Fibroblast of peridontal ligament (primary cell): ENCODE measurements at regions not wholly inside any gene's neighbourhood (a gene's known extent, or its start where the extent isn't known, plus 50 kb on each side); places are given as distances from the start of the nearest gene placed in this dataset.
A peak's percentile ranks its signal among the peaks of the same experiment; 100 is the strongest.
"Not testable (repeated sequence)": the region's sequence is repeated elsewhere in the genome, so short reads cannot be mapped to it uniquely, and the experiment has no call there.

Source experiments
- DNase-seq: peaks from one replicate; pipeline ENCODE4 v3.0.0-alpha.2; 2010; ENCODE audit errors: extremely low read depth

DNA sequence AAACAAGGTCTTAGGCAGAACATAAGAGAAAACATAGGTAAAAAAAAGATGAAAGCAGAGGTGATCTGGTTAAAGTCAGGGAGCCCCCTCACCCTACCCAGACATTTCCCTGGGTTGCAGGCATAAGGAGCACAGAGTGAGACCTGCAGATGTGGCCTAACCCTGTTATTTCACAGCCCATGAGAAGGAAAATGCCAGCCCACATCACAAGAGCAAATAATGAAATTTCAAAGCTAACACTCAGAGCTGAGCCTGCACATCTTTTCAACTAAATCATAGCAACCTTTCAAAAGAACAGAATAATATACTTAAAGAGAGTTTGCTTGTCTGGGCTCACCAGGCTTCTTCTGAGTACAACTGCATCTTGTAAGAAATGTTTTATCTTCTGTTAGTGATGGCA, 295.4 kb downstream of the RPAP3 start:
- DNase-seq = no peak

DNA sequence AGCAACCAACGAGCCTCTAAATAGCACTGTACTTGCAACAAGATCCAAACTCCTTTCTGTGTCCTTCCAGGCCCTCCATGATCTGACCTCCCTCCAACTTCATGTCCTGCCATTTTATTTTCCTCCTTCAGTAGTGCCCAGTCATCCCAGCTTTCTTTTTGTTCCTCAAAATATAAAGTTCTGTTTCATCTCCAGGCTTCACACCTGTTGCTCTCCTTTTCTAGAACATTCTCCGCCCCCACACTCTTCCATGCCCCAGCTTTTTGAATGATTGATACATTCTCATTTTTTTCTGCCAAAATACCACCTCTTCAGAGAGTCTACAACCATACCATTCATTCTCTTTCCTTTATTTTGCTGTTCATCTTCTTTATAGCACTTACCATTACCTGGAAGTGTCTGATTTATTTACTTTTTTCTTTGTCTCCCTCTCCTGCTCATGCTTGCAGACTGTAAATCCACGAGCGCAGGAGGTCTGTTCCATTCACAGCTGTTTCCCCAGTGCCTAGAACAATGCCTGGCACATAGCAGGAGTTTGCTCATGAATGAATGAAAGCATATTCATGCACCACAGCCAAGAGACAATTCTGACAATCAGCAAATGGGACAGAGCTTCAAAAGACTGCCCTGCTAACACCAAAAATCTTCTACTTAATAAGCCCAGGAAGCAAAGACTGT, 296.4 kb downstream of the RPAP3 start:
- no peak for DNase-seq

DNA sequence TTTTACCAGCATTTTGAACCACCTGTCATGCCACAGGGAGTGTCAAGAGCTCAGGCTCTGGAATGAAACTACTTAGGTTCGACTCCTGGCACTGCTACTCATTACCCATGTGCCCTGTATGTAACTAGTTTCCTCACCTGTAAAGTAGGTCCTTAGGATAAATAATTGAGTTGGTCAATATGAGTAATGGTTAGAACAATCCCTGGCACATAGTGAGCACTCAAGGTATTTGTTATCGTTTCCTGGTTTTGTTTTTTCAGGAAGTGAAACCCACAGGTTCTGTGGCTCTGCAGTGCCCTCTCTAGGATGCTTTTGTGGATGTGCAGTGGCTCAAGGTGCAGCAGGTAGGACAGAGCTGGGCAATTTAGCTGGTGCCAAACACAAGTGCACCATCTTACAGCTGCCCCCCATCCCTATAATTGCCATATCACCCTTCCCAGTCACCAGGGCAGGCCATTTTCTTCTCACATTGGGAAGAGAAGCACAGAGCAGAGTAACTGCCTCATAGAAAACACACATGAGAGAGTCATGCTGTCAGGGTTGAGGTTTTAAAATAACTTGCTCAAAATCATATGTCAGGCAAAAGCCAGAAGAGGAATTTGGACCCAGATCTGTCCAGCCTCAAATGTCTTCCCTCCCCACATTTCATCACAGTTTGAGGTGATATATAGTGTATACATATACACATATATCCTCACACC, 297.5 kb downstream of the RPAP3 start:
- DNase-seq = no peak

DNA sequence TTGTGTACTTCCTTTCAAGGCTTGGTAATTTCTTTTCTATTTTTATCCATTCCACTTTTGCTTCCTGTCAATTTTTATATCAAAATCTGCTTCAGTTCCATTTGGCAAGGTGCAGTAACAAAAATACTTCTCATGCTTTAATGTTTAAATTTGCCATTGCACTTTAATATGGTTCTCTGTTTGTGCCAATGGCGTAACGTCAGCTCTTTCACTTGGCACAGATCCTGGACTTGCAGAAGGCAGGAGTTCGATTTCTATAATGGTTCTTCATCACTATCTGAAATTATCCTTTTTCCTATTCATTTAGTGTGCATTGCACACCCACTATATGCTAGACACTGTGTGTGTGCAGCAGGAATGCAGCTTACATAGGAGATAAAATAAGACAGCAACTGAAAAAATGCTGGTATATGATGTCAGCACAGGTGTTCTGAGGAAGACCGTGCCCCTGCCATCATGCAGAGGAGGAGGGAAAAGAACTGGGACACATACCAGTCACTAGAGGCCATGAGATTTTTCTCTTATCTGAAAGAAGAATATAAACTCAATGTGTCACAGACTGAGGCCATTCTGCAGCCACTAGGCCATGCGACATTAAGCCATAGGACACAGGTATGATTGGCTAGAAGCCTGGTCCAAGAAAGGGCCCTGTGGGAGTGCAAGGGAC, 298.2 kb downstream of the RPAP3 start:
- DNase-seq = no peak

DNA sequence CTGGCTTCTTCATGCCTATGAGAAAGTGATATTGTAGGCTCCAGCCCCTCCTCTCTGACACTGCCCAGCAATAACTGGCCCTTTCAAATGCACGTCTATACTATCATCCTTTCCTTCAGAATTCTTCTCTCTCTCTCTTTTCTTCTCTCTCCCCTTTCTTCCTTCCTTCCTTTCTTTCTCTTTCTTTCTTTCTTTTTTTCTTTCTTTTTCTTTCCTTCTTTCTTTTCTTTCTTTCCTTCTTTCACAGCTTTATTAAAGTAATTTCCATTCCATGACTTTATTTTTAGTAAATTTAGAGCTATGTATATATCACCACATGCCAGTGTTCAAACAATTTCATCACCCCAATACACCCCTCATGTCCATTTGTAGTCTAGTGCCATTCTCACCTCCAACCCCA, 302.1 kb downstream of the RPAP3 start:
- DNase-seq = no peak

DNA sequence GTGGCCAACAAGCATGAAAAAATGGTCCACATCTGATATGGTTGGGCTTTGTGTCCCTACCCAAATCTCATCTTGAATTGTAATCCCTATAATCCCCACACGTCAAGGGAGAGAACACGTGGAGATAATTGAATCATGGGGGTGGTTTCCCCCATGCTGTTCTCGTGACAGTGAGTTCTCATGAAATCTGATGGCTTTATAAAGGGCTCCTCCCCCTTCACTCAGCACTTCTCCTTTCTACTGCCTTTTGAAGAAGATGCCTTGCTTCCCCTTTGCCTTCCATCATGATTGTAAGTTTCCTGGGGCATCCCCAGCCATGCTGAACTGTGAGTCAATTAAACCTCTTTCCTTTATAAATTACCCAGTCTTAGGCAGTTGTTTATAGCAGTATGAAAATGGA, 304.6 kb downstream of the RPAP3 start:
- DNase-seq = not testable (repeated sequence)

DNA sequence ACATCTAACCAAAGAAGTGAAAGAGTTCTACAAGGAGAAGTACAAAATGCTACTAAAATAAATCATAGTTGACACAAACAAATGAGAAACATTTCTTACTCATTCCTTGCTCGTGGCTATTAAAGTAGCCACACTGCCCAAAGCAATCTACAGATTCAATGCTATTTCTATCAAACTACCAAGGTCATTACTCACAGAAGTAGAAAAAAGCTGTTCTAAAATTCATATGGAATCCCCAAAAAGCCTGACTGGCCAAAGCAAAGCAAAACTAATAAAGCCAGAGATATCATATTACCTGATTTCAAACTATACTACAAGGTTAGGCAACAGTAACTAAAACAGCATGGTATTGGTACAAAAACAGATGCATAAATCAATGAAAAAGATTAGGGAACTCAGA, 305.6 kb downstream of the RPAP3 start:
- DNase-seq = peak; percentile 54

DNA sequence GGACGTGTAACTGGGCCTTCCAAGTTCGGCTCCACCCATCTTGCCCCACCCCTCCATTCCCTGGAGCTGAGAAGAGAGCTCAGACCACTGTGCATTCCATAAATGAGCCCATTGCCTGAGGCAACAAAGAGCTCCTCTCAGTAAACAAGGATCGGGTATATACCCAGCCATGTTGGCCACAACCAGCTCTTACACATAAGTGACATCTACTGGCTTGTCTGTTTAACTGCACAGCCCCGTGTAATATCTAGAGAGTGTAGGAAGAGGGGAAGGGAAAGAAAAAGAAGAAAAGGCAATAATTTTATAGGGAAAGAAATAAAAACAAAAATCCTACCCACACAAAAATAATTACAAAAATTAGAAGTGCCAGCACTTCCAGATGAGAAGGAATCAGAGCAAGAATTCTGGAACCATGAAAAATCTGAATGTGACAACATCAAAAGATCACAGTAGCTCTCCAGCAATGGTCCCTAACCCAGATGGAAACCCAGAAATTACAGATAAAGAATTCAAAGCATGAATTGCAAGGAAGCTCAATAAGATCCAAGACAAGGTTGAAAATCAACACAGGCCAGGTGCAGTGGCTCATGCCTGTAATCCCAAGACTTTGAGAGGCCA, 308.1 kb downstream of the RPAP3 start:
- DNase-seq = peak; percentile 74

DNA sequence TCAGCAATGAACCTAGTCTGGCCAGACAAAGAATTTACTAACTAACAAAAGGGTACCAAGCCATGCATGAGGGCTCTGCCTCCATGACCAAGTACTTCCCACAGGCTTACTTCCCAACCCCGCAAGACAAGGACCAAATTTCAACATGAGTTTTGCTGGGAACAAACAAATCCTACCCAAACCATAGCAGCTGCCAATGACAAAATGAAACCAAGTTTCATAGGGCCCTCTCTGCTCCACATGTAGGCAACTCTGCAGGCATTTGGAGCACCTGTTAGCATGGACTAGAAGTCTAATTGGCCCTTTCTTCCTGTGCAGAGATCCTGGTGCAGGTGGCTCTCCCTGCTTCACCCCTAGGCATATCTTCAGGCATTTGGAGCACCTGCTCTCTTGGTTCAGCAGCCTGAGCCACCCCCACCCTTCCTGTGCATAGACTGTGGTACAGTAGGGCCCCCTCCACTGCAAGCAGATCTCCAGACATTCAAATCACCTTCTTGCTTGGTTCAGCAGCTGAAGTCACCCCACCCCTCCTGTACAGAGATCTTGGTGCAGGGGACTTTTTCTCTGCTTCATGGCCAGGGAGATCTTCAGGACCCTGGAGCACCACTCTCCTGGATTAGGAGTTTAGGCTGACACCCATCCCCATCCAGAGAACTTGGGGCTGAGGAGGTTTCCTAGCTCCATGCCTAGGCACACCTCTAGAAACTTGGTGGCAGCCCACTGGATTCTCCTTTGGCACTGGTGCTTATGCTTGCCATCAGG, 308.7 kb downstream of the RPAP3 start:
- DNase-seq = peak; percentile 20

DNA sequence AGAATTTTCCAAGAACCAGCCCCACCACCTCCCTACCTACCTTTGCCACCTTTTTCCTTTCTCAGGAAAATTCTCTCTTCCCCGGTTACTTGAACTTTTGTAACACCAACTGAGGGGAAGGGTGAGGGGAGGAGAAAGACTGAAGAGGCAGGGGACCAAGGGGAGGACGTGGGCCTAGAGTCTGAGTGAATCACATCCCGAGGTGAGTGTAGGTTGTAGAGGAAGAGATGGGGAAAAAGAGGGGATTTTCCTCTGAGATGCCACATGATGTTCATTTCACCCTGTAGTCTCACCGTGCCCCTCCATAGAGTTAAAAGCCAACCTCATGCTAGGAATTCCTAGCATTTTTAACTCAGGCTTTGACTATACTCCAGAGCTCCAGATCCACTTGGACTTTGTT, 311.8 kb downstream of the RPAP3 start:
- DNase-seq = no peak

DNA sequence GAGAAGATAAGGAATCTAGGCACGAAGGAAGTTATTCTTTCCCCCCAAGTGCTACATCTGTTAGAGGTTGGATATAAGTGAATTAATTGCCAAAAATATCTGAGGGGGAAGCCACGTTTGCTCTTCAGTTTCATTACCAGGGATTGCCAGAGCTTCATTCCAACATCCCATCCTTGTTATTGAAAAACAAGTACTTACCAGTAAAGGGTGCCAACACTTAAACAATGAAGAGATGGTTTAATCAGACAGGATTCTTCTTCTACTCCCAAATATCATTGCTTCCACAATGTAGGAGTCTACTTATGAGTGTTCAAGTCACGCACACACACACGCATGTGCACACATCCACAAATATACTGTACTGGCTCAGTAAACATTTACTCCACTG, 312.4 kb downstream of the RPAP3 start:
- no peak for DNase-seq

DNA sequence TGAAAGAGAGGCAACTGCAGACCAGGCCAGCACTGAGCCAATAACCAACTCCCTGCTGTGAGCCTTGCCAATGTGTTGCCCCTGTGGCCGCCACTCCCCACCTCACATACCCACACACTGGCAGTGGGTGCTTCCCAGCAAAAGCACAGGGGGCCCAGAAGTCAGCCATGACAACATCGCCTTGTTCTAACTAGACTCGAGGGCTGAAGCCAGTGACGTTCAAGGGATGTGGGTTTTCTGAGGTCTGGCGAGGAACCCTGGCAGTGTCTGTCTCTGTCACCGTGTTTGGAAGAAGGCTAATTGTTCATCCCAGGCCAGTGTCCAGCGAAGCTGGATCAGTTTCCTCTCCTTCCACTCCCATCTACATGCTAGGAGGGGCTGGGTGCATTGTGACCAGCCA, 311.8 kb upstream of the AMIGO2 start:
- DNase-seq = no peak

DNA sequence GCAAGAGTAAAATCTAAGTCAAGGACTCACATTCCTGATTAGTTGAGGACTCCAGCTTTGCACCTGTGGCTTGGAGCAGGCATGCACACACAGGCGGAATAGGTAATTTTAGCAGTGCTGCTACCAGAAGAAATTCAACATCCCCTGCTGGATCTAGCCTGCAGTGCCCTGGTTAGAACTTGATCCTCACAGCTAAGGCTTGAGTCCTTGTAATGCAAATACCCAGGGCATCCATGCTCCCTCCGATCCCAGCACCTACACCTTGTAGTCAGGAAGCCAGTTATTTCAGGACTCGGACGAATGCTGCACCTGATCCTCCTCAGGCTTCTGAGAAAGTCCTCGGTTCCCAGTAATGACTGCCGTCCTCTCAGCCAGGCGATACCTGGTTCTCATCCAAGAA, 309.0 kb upstream of the AMIGO2 start:
- DNase-seq = no peak

DNA sequence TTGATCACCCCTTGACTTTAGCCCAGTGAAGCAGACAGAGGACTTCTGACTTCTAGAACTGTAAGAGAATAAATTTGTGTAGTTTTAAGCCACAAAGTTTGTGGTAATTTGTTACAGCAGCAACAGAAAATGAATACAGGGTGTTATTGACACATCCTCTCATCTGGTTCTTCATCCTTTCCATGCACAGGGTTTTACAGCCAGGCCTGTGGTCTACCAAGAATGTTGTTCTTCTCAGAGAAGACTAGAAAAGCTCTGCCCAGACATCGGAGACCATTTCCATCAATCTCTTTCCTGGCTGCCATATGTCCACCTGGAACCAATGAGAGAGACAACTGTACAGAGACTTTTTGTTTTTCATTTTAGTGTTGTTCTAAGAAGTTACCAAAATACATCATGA, 308.2 kb upstream of the AMIGO2 start:
- DNase-seq = no peak

DNA sequence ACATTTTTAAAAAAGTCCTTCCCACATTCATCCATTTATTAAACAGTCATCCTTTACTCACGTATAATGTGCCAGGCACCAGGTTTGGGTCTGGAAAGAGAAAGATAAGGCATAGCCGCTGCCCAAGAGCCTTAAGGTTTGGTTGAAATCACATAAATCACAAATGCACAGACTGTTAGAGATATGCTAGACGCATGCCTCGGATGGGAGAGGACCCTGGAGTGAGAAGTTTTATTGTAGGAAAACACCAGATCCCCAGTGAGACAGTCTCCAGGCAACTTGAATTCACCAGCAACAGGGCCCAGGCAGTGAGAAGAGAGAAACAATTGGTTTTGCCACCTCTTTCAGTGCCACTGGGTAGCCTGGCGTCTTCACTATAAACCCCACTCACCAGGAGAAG, 305.9 kb upstream of the AMIGO2 start:
- DNase-seq = no peak

DNA sequence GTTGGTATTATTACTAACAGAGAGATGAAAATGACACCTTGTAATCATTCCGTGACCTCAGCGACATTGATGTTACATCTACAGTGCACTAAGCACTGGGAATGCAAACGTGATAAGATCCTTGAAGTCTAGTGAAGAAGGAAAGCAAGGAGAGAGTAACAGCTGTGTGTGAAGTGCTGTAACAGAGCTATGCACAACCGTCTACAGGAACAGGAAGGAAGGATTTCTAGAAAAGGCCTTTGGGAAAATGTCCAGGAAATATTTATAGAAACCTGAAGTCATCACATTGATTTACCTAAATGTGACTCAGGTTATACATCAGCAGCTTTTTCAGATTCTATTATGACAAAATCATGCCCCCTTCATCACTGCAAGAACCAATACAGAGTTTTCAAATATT, 304.2 kb upstream of the AMIGO2 start:
- peak; percentile 36 for DNase-seq

DNA sequence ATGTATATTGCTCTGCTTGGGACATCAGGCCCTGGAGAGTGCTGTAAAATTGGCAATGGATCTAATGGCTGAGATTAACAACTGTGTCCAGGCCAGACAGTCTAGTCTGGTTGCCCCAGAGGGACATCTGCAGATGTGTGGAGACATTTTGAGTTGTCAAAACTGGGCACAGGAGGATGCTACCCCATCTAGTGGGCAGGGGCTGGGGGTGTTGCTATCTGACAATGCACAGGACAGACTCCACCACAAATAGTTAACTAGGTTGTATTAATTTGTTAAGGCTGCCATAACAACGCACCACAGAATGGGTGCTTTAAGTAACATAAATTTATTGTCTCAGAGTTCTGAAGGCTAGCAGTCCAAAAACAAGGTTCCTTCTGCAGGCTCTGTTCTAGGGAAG, 302.5 kb upstream of the AMIGO2 start:
- DNase-seq = no peak

DNA sequence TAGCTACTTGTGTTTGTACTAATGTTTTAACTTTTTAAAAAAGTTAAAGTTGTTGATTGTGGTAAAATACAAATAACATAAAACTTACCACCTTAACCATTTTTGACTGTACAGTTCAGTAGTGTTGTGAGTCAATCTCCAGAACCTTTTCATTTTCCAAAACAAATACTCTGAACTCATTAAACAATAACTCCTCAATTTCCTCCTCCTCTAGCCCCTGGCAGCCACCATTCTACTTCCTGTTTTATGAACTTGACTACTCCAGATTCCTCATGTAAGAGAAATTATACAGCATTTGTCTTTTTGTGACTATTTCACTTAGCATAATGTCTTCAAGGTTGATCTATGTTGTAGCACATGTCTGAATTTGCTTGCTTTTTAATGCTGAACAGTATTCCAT, 299.1 kb upstream of the AMIGO2 start:
- peak; percentile 20 for DNase-seq

DNA sequence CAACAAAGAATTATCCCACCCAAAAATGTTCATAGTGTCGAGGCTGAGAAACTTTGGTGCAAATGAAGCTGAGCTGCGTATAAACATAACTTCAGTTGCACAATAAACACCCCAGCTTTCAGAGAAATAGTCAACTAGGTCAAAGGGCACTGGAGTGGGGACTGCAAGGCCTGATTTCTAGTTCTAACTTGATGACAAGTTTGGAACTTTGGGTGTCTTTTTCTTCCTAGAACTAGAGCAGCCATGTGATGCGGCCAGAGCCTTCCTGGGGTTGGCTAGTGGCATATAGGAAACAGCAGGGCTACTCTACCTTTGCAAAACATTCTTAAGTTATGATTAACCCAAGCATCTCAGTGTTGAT, 298.4 kb upstream of the AMIGO2 start:
- DNase-seq = peak; percentile 53

DNA sequence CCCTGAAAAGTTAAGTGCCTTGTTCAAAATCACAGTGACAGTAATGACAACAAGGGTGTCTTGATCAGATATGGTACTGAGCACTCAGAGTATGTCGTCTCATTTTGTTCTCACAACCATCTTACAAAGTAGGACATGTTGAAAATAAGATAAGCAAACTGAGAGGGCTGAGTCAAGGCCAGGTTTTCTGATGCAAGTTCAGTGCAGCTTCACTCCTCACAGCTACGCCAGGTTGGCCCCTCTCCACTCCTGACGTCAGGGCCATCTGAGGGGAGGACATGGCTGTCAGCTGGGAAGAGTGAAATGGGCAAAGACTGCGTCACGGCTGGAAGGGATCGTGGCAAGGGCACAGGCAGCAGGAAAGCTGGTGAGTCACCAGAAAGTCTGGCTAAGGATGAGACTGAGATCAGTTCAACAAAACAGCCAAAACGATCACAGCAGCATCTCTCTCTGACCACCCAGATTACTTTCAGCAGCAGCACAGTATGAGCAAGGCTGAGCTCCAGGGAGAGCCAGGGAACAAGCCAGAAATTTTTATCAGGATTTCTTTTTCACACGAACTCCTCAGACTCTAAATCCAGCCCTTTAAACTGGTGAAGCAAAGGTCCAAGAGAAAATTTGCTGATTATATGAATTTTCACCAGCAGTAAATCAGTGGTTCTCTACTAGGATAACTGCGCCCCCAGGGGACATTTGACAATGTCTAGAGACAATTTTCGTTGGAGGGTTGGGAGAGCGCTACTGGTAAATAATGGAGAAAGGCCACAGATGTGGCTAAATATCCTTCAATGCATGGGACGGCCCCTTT, 297.9 kb upstream of the AMIGO2 start:
- peak; percentile 100 for DNase-seq

DNA sequence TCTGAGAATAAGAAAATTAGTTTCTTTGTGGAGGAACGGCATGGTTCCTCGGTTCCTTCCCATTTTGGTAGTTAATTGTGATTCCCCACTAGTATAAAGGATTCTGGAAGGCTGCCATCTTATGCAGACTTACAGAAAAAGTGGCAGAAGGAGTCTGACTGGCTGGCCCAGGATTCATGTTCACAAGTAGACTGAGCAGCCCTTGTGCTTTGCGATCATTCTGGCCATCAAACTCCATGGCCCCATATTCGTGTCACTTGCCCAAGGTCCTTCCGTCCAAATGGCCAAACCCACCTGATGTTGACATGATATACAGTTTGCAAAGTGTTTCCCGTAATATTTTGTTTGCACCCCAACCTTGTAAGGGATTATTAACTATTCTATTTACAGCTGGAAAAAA, 297.2 kb upstream of the AMIGO2 start:
- DNase-seq = peak; percentile 33
